ENCODE measurements at regions not wholly inside any gene's neighbourhood (a gene's known extent, or its start where the extent isn't known, plus 50 kb on each side); places are given as distances from the start of the nearest gene placed in this dataset.

DNA sequence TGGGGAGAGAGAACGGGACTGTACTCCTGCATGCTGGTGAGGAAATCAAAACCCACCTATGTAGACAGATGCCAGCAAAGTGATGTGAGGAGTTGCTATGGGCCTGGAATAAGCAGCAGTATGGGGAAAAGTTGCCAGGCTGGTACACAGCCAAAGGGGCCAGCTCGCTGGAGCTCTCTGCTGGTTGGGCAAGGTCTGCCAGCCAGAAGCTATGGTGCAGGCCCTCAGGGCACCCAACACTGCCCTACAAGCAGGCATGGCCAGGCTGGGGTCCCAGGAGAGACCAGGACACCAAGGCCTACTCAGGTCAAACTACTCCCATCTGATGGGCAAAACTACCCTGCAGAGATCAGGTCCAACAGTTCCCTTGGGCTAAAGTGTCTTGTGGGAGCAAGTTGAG, 916.6 kb downstream of the IPMK start:
- H3K27me3 Mint-ChIP-seq (ENCODE audit: unreplicated experiment): peaks cover 3% of the 10 kb centered on the region
- H3K9me3 Mint-ChIP-seq (ENCODE audit: unreplicated experiment): no peaks in the 10 kb centered on the region
- TF ChIP-seq, protein P1, sequence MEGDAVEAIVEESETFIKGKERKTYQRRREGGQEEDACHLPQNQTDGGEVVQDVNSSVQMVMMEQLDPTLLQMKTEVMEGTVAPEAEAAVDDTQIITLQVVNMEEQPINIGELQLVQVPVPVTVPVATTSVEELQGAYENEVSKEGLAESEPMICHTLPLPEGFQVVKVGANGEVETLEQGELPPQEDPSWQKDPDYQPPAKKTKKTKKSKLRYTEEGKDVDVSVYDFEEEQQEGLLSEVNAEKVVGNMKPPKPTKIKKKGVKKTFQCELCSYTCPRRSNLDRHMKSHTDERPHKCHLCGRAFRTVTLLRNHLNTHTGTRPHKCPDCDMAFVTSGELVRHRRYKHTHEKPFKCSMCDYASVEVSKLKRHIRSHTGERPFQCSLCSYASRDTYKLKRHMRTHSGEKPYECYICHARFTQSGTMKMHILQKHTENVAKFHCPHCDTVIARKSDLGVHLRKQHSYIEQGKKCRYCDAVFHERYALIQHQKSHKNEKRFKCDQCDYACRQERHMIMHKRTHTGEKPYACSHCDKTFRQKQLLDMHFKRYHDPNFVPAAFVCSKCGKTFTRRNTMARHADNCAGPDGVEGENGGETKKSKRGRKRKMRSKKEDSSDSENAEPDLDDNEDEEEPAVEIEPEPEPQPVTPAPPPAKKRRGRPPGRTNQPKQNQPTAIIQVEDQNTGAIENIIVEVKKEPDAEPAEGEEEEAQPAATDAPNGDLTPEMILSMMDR (IDR thresholded peaks at IDR 0.05; ENCODE audit: unreplicated experiment): no peak
- no peak for DNase-seq (ENCODE audit: low spot score)
- H3K4me3 Mint-ChIP-seq (ENCODE audit: unreplicated experiment): no peak overlapping the region
- no peak overlapping the region for H3K27ac Mint-ChIP-seq (ENCODE audit: unreplicated experiment)
- H3K36me3 Mint-ChIP-seq (ENCODE audit: low read depth, unreplicated experiment): no peaks in the 10 kb centered on the region
- no peaks in the 10 kb centered on the region for H3K4me1 Mint-ChIP-seq (ENCODE audit: unreplicated experiment)

GRCh38 chr10:57341294-57341693, 926.4 kb downstream of the IPMK start:
- Mint-ChIP-seq H3K9me3 (ENCODE audit: unreplicated experiment) (peaks cover 14% of the 10 kb centered on the region), H3K36me3 (ENCODE audit: low read depth, unreplicated experiment) (peaks cover 11% of the 10 kb centered on the region), H3K27ac (ENCODE audit: unreplicated experiment) (peak overlapping the region; percentile 59)

GRCh38 chr10:57338823-57339558, 928.7 kb downstream of the IPMK start:
- TF ChIP-seq, protein P1 (IDR thresholded peaks at IDR 0.05; ENCODE audit: unreplicated experiment): peak; percentile 95
- Mint-ChIP-seq H3K27me3 (ENCODE audit: unreplicated experiment) (peaks cover 1% of the 10 kb centered on the region), H3K27ac (ENCODE audit: unreplicated experiment) (no peak overlapping the region)

More at GRCh38 chr10:57341294-57341693, 926.4 kb downstream of the IPMK start:
- TF ChIP-seq, protein P1 (IDR thresholded peaks at IDR 0.05; ENCODE audit: unreplicated experiment): no peak
- peaks cover 14% of the 10 kb centered on the region for H3K4me1 Mint-ChIP-seq (ENCODE audit: unreplicated experiment)
- no peak overlapping the region for H3K4me3 Mint-ChIP-seq (ENCODE audit: unreplicated experiment)
- DNase-seq (ENCODE audit: low spot score): no peak
- H3K27me3 Mint-ChIP-seq (ENCODE audit: unreplicated experiment): peaks cover 1% of the 10 kb centered on the region

DNA sequence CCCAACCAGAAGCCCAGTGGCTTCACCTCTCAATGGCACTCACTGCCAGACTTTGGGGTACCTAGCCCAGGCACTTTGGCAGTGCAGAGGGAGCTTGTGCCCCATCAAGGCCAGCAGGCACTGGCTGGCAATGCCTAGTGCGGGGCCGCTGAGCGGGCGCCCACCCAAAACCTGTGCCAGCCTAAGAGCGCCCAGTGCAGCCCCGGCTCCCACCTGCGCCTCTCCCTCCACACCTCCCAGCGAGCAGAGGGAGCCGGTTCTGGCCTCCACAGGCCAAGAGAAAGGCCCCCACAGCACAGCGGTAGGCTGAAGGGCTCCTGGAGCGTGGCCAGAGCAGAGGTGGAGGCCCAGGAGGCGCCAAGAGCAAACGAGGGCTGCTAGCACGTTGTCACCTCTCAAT, 930.8 kb downstream of the IPMK start:
- TF ChIP-seq, protein P1 (IDR thresholded peaks at IDR 0.05; ENCODE audit: unreplicated experiment): no peak
- peaks cover 14% of the 10 kb centered on the region for H3K4me1 Mint-ChIP-seq (ENCODE audit: unreplicated experiment)
- no peaks in the 10 kb centered on the region for H3K36me3 Mint-ChIP-seq (ENCODE audit: low read depth, unreplicated experiment)
- H3K27me3 Mint-ChIP-seq (ENCODE audit: unreplicated experiment): peaks cover 1% of the 10 kb centered on the region
- no peak overlapping the region for H3K4me3 Mint-ChIP-seq (ENCODE audit: unreplicated experiment)
- DNase-seq (ENCODE audit: low spot score): no peak
- H3K27ac Mint-ChIP-seq (ENCODE audit: unreplicated experiment): no peak overlapping the region
- H3K9me3 Mint-ChIP-seq (ENCODE audit: unreplicated experiment): peaks cover 4% of the 10 kb centered on the region

More at GRCh38 chr10:57338823-57339558, 928.7 kb downstream of the IPMK start:
- peak; percentile 40 for DNase-seq (ENCODE audit: low spot score)
- peaks cover 14% of the 10 kb centered on the region for H3K4me1 Mint-ChIP-seq (ENCODE audit: unreplicated experiment)
- peaks cover 4% of the 10 kb centered on the region for H3K36me3 Mint-ChIP-seq (ENCODE audit: low read depth, unreplicated experiment)
- peaks cover 10% of the 10 kb centered on the region for H3K9me3 Mint-ChIP-seq (ENCODE audit: unreplicated experiment)
- H3K4me3 Mint-ChIP-seq (ENCODE audit: unreplicated experiment): no peak overlapping the region

GRCh38 chr10:57336341-57336740, 931.4 kb downstream of the IPMK start:
- H3K36me3 Mint-ChIP-seq (ENCODE audit: low read depth, unreplicated experiment): no peaks in the 10 kb centered on the region
- H3K4me1 Mint-ChIP-seq (ENCODE audit: unreplicated experiment): peaks cover 12% of the 10 kb centered on the region
- no peak for DNase-seq (ENCODE audit: low spot score)
- H3K9me3 Mint-ChIP-seq (ENCODE audit: unreplicated experiment): peaks cover 4% of the 10 kb centered on the region
- no peak overlapping the region for H3K27ac Mint-ChIP-seq (ENCODE audit: unreplicated experiment)
- H3K27me3 Mint-ChIP-seq (ENCODE audit: unreplicated experiment): peaks cover 1% of the 10 kb centered on the region
- TF ChIP-seq, protein P1 (IDR thresholded peaks at IDR 0.05; ENCODE audit: unreplicated experiment): no peak
- no peak overlapping the region for H3K4me3 Mint-ChIP-seq (ENCODE audit: unreplicated experiment)

Measured in endothelial cell (in vitro differentiated cells).